Fibroblast of mammary gland (primary cell): ENCODE measurements at regions not wholly inside any gene's neighbourhood (a gene's known extent, or its start where the extent isn't known, plus 50 kb on each side); places are given as distances from the start of the nearest gene placed in this dataset.
"Not testable (repeated sequence)": the region's sequence is repeated elsewhere in the genome, so short reads cannot be mapped to it uniquely, and the experiment has no call there.

Experiments used
- DNase-seq: peaks from one replicate; pipeline ENCODE4 v3.0.0-alpha.2; 2010; ENCODE audit warnings: low read depth
- H3K4me3 ChIP-seq: 2 replicates; pipeline ENCODE4 v1.5.1; 2011; ENCODE audit warnings: low read depth, mild to moderate bottlenecking, low read length, moderate library complexity; ENCODE audit not compliant: control insufficient read depth
- CTCF ChIP-seq: conservative IDR thresholded peaks from 2 replicates; pipeline ENCODE4 v1.5.1; 2011; ENCODE audit warnings: low read depth, low read length, inconsistent platforms; ENCODE audit not compliant: control insufficient read depth, insufficient read depth

GRCh38 chr7:109462171-109462570 is 892.5 kb downstream of the DNAJB9 start:
- H3K4me3 ChIP-seq, result no peak overlapping the region
- TF ChIP-seq CTCF, result no peak
- no peak for DNase-seq

- not testable (repeated sequence) for DNase-seq, H3K4me3 ChIP-seq
Measured at GRCh38 chr7:109467729-109468128, 898.1 kb downstream of the DNAJB9 start.

- TF ChIP-seq CTCF, result no peak
- no peak overlapping the region for H3K4me3 ChIP-seq
- DNase-seq, result no peak
Measured at GRCh38 chr7:109473172-109473571, 903.5 kb downstream of the DNAJB9 start.

GRCh38 chr7:109476409-109476808 is 906.7 kb downstream of the DNAJB9 start:
- TF ChIP-seq CTCF, result no peak
- H3K4me3 ChIP-seq, result no peak overlapping the region
- DNase-seq, result no peak

GRCh38 chr7:109479388-109479787 is 909.7 kb downstream of the DNAJB9 start:
- TF ChIP-seq CTCF, result no peak
- DNase-seq, result no peak
- no peak overlapping the region for H3K4me3 ChIP-seq

- not testable (repeated sequence) for H3K4me3 ChIP-seq
Measured at GRCh38 chr7:109490607-109491006, 920.9 kb downstream of the DNAJB9 start.

GRCh38 chr7:109497053-109497452 is 927.4 kb downstream of the DNAJB9 start:
- TF ChIP-seq CTCF, result no peak
- DNase-seq, result no peak
- no peak overlapping the region for H3K4me3 ChIP-seq

More at GRCh38 chr7:109490607-109491006, 920.9 kb downstream of the DNAJB9 start:
- not testable (repeated sequence) for DNase-seq

- no peak overlapping the region for H3K4me3 ChIP-seq
- no peak for TF ChIP-seq CTCF
- no peak for DNase-seq
Measured at GRCh38 chr7:109498131-109498530, 928.5 kb downstream of the DNAJB9 start.
